Omental fat pad (tissue), 3 donors: ENCODE measurements at regions not wholly inside any gene's neighbourhood (a gene's known extent, or its start where the extent isn't known, plus 50 kb on each side); places are given as distances from the start of the nearest gene placed in this dataset.

Experiments used
- ATAC-seq: fragments of 150-250 bp; one replicate; pipeline ENCODE4 v1.9.1; 2016; ENCODE audit warnings: mild to moderate bottlenecking, moderate library complexity; ENCODE audit not compliant: low FRiP score
- DNase-seq: peaks from one replicate; pipeline ENCODE4 v3.0.0-alpha.2; 2019; ENCODE audit warnings: low spot score
- CTCF ChIP-seq, 3 donors: fragments of 450-650 bp; IDR thresholded peaks; one replicate each; pipeline ENCODE4 v1.5.1; 2016 to 2017; ENCODE audit warnings: antibody characterized with exemption in 3 of 3, mild to moderate bottlenecking in 3 of 3, moderate library complexity in 2 of 3

GRCh38 chr4:166311169-166311568, 438.1 kb downstream of the TLL1 start:
- no peak for TF ChIP-seq CTCF (IDR thresholded peaks at IDR 0.05)
- ATAC-seq (no peak), DNase-seq (no peak)

GRCh38 chr4:166312166-166312565, 439.1 kb downstream of the TLL1 start:
- no peak for DNase-seq
- ATAC-seq, result no peak
- TF ChIP-seq CTCF (IDR thresholded peaks at IDR 0.05), result no peak

GRCh38 chr4:166314902-166315301, 441.9 kb downstream of the TLL1 start:
- ATAC-seq (no peak), DNase-seq (no peak)
- no peak for TF ChIP-seq CTCF (IDR thresholded peaks at IDR 0.05)

- no peak for DNase-seq
- no peak for ATAC-seq
- TF ChIP-seq CTCF (IDR thresholded peaks at IDR 0.05), result no peak
These were observed 442.9 kb downstream of the TLL1 start for GRCh38 chr4:166315721-166316467.

- TF ChIP-seq CTCF (IDR thresholded peaks at IDR 0.05), result no peak
- ATAC-seq (no peak), DNase-seq (no peak)
These were observed 445.9 kb downstream of the TLL1 start for GRCh38 chr4:166318810-166319525.

- ATAC-seq (no peak), DNase-seq (no peak)
- no peak for TF ChIP-seq CTCF (IDR thresholded peaks at IDR 0.05)
These were observed 450.2 kb downstream of the TLL1 start for GRCh38 chr4:166323250-166323649.

- ATAC-seq, result no peak
- DNase-seq, result no peak
- no peak for TF ChIP-seq CTCF (IDR thresholded peaks at IDR 0.05)
These were observed 451.3 kb downstream of the TLL1 start for GRCh38 chr4:166324321-166324720.
